B cell (primary cell): ENCODE measurements at regions not wholly inside any gene's neighbourhood (a gene's known extent, or its start where the extent isn't known, plus 50 kb on each side); places are given as distances from the start of the nearest gene placed in this dataset.

Experiments used
- EZH2 ChIP-seq: IDR thresholded peaks from 2 replicates; pipeline ENCODE4 v1.6.1; 2012; ENCODE audit warnings: borderline replicate concordance, low read depth, mild to moderate bottlenecking, moderate library complexity, low read length; ENCODE audit not compliant: insufficient read depth, poor library complexity, severe bottlenecking
- TF ChIP-seq, protein P1 (sequence below): fragments of 200-600 bp; IDR thresholded peaks from one replicate; pipeline ENCODE4 v1.8.0; 2022; ENCODE audit warnings: antibody characterized with exemption, mild to moderate bottlenecking

DNA sequence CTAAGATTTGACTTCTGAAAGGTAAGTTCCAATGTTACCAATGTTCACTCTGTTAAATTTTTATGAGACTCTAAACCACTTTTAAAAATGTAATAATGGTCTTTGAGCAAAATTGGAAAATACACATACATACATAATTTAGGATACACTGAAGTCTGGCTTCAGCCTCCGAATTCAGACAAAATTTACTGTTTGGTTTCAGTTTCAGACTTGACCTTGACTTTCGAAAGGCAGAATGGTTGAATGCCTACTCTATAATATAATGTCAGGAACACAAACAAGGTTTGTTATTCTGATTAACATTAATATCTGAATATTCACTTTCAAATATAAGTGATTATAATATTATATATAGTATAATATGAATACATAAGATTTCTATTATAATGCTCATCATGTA, 74.1 kb upstream of the KRAS start:
- TF ChIP-seq EZH2, result no peak
- TF ChIP-seq, protein P1, sequence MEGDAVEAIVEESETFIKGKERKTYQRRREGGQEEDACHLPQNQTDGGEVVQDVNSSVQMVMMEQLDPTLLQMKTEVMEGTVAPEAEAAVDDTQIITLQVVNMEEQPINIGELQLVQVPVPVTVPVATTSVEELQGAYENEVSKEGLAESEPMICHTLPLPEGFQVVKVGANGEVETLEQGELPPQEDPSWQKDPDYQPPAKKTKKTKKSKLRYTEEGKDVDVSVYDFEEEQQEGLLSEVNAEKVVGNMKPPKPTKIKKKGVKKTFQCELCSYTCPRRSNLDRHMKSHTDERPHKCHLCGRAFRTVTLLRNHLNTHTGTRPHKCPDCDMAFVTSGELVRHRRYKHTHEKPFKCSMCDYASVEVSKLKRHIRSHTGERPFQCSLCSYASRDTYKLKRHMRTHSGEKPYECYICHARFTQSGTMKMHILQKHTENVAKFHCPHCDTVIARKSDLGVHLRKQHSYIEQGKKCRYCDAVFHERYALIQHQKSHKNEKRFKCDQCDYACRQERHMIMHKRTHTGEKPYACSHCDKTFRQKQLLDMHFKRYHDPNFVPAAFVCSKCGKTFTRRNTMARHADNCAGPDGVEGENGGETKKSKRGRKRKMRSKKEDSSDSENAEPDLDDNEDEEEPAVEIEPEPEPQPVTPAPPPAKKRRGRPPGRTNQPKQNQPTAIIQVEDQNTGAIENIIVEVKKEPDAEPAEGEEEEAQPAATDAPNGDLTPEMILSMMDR, result no peak
